Retinal pigment epithelial cell (primary cell): ENCODE measurements at regions not wholly inside any gene's neighbourhood (a gene's known extent, or its start where the extent isn't known, plus 50 kb on each side); places are given as distances from the start of the nearest gene placed in this dataset.
A peak's percentile ranks its signal among the peaks of the same experiment; 100 is the strongest.

ENCODE experiments used
- DNase-seq: peaks from one replicate; pipeline ENCODE4 v3.0.0-alpha.2; 2010; ENCODE audit warnings: low read depth
- H3K4me3 ChIP-seq: 2 replicates; pipeline ENCODE4 v1.5.1; 2011; ENCODE audit warnings: mild to moderate bottlenecking, low read length, control low read depth, moderate library complexity
- TF ChIP-seq, protein P1 (sequence below): conservative IDR thresholded peaks from 2 replicates; pipeline ENCODE4 v1.5.1; 2011; ENCODE audit warnings: low read depth, low read length, control low read depth, inconsistent platforms

DNA sequence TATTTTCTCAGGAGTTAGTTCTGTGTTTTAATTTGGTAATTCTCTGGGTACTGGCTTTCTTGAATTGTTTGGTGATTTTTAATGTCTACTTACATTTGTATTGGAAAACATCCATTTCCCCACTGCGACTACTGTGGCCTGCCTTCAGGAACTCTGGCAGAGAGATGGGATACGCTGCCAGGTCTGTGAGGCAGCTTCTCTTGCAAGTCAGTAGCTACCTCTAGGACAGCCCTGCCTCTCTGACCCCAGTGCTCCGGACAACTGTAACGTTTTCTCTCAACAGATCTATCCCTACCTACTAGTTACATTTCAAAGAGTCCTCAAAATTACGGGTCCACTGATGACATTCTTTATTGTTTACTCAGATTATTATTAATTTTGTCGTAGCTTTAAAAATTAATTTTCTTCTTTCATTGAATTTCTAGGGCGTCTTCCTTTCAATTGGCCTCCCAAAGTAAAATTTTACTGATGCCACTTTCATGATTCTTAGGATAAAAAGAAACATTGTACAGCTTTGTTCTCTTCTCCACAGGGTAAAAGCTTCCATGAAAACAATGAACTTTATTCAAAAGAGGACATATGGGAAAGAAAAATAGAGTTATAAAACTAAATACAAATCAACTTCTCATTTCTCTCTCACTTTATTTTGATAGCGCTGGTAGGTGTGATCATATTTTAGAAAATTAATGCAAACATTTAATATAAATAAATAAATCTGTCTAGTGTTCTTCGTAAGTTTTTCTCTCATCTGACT is 123.2 kb upstream of the GOLGA8J start:
- no peak overlapping the region for H3K4me3 ChIP-seq
- DNase-seq = no peak
- TF ChIP-seq, protein P1, sequence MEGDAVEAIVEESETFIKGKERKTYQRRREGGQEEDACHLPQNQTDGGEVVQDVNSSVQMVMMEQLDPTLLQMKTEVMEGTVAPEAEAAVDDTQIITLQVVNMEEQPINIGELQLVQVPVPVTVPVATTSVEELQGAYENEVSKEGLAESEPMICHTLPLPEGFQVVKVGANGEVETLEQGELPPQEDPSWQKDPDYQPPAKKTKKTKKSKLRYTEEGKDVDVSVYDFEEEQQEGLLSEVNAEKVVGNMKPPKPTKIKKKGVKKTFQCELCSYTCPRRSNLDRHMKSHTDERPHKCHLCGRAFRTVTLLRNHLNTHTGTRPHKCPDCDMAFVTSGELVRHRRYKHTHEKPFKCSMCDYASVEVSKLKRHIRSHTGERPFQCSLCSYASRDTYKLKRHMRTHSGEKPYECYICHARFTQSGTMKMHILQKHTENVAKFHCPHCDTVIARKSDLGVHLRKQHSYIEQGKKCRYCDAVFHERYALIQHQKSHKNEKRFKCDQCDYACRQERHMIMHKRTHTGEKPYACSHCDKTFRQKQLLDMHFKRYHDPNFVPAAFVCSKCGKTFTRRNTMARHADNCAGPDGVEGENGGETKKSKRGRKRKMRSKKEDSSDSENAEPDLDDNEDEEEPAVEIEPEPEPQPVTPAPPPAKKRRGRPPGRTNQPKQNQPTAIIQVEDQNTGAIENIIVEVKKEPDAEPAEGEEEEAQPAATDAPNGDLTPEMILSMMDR = no peak

DNA sequence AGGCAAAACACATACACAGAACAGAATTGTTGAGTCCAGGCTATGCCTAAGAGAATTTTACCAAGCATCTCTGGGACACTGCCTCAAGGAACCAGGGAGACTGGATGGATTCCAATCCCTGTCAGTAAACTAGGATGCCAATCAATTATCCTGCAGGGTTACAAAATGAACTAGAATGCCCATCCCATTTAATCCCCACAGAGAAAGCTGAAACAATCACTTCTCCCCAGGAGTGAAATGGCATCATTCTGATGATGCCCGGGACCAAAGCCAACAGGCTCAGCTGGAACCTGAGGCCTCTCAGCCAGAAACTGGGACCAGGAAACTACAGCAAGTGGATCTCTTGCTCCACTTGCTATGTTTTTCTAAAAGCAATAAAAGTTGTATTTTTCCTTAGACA is 130.0 kb upstream of the TJP1 start:
- no peak for DNase-seq
- H3K4me3 ChIP-seq = no peak overlapping the region
- TF ChIP-seq, protein P1 = no peak

GRCh38 chr15:29945943-29946596 is 123.8 kb upstream of the TJP1 start:
- TF ChIP-seq, protein P1 = no peak
- H3K4me3 ChIP-seq = no peak overlapping the region
- DNase-seq = no peak

- H3K4me3 ChIP-seq = no peak overlapping the region
- TF ChIP-seq, protein P1 = no peak
- no peak for DNase-seq
These were observed 122.7 kb upstream of the TJP1 start for GRCh38 chr15:29944925-29945324.

DNA sequence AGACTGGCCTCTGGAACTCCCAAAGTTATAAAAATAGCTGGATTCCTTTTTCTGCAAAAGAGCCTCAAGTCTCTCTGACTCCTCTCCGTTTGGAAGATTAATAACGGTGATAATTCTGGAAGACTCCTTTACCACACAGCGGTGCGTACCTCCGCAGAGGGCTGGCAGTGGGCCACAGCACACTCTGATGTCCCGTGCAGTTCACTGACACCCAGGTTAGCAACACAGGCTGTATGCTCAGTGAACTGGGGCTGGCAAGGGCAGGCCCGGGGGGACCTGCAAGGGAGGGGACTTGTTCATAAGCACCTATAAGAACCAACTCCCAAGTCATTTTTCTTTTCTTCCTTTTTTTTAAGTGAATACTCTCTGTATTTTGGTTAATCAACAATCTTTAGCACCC is 120.3 kb upstream of the TJP1 start:
- no peak overlapping the region for H3K4me3 ChIP-seq
- no peak for DNase-seq
- TF ChIP-seq, protein P1 = no peak

DNA sequence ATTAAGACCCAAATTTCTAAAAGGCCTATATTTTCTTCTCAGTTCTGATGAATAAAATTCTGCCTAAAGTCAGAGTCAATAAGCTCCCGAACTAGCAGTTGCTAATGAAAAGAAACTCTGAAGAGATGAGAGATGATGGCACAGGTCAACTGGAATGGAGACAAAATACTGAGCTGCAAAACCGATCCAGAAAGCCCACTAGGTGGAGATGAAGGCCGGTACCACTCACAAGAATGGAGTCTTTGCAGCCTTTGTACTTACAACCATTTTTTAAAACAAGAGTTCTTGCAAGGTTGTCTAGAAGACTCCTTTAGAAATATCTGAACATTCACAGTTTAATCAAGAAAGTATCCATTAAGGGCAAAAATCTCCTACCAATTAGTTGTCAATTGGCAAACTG is 119.9 kb upstream of the TJP1 start:
- TF ChIP-seq, protein P1 = peak; percentile 29
- no peak overlapping the region for H3K4me3 ChIP-seq
- no peak for DNase-seq

- TF ChIP-seq, protein P1 = no peak
- no peak overlapping the region for H3K4me3 ChIP-seq
- DNase-seq = no peak
These were observed 117.1 kb upstream of the TJP1 start for GRCh38 chr15:29939404-29939803.
